Mucosa of rectum (tissue), 2 donors: ENCODE measurements at regions not wholly inside any gene's neighbourhood (a gene's known extent, or its start where the extent isn't known, plus 50 kb on each side); places are given as distances from the start of the nearest gene placed in this dataset.

Source experiments
- H3K27ac ChIP-seq, 2 donors: one replicate each; pipeline ENCODE4 v1.7.0; 2013; ENCODE audit warnings: inconsistent platforms in 2 of 2, low read depth in 2 of 2, low read length in 2 of 2
- H3K27me3 ChIP-seq, 2 donors: one replicate each; pipeline ENCODE4 v1.7.0; 2013; ENCODE audit warnings: low read length in 2 of 2; ENCODE audit not compliant: control insufficient read depth in 2 of 2, insufficient read depth in 2 of 2
- H3K36me3 ChIP-seq, 2 donors: one replicate each; pipeline ENCODE4 v1.7.0; 2013; ENCODE audit warnings: low read length in 2 of 2; ENCODE audit not compliant: control insufficient read depth in 2 of 2, insufficient read depth in 2 of 2
- H3K4me1 ChIP-seq, 2 donors: one replicate each; pipeline ENCODE4 v1.7.0; 2013; ENCODE audit warnings: low read length in 2 of 2, mild to moderate bottlenecking in 1 of 2; ENCODE audit not compliant: control insufficient read depth in 2 of 2, insufficient read depth in 2 of 2
- H3K4me3 ChIP-seq, 2 donors: one replicate each; pipeline ENCODE4 v1.7.0; 2013; ENCODE audit warnings: low read length in 2 of 2
- H3K9ac ChIP-seq, 2 donors: one replicate each; pipeline ENCODE4 v1.7.0; 2013; ENCODE audit warnings: low read length in 2 of 2, low read depth in 1 of 2, mild to moderate bottlenecking in 1 of 2
- H3K9me3 ChIP-seq, 2 donors: one replicate each; pipeline ENCODE4 v1.7.0; 2013; ENCODE audit warnings: low read length in 2 of 2; ENCODE audit not compliant: control insufficient read depth in 2 of 2
- donor health status: healthy.
- donor health status: Normal muscosa, but diverticular disease.

DNA sequence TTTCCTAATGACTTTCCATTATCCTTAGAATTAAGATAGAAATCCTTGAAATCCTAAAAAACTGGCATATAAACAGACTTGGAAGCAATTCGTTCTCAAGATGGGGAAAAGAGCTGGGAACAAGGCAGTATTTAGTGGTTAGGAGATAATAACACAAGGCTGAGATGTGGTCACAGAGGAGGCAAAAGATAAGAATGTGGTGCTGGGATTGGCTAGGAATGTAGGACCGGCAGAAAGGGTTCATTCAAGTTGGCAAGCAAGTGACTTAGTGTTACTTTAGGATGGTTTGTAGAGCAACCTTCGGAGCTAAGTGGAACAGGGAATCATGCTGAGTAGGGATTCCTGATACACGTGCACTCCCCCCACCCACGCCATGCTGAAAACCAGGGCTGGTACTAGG, 121.9 kb upstream of the RPS6KA3 start:
- H3K36me3 ChIP-seq: no peaks in the 10 kb centered on the region
- no peaks in the 10 kb centered on the region for H3K9me3 ChIP-seq
- H3K27ac ChIP-seq: no peak overlapping the region
- H3K27me3 ChIP-seq: no peaks in the 10 kb centered on the region
- no peak overlapping the region for H3K9ac ChIP-seq
- H3K4me3 ChIP-seq: no peak overlapping the region
- H3K4me1 ChIP-seq: no peaks in the 10 kb centered on the region

GRCh38 chrX:20383477-20383876, 116.8 kb upstream of the RPS6KA3 start:
- Histone ChIP-seq H3K27me3 (peaks cover 3% of the 10 kb centered on the region in 2 donors), H3K9me3 (no peaks in the 10 kb centered on the region), H3K4me3 (no peak overlapping the region), H3K27ac (no peak overlapping the region), H3K36me3 (no peaks in the 10 kb centered on the region), H3K9ac (no peak overlapping the region), H3K4me1 (no peaks in the 10 kb centered on the region)

DNA sequence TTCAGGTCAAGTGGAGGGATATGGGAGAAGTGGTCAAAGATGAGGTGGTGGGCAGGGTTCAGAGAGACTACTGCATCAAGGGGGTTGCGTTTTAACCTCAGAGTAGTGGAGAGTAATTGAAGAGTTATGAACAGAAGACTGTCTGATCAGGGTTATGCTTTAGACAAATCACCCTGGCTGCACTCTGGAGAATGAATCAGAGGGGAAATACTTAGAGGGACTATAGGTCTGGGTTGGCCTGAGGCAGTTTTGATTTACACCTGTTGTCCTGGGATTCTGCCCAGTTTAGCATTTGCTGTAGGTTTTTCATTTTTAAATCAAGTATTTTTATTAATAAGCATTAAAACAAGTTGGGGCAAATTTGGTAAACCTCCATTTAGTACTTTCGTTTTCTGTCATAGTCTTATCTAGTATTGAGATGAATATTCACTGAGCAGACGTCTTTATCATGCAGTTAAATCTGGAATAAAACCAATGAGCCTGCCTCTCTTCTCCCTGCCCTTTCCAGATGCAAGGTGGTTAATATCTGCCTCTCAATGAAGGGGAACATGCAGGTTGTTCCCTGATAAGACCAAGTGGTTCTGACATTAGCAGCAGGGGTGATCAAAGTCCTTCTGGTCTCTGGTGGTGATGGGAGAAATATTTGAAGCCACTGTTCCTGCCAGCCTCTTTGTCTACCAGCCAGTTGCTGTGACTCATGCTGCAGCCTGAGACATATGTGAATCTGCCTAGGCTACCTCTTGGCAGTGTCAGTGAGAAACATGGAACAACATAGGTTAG, 116.0 kb upstream of the RPS6KA3 start:
- Histone ChIP-seq H3K36me3 (no peaks in the 10 kb centered on the region), H3K27me3 (peaks cover 3% of the 10 kb centered on the region in 2 donors), H3K27ac (no peak overlapping the region), H3K9me3 (no peaks in the 10 kb centered on the region), H3K4me1 (peaks cover 0 to 3% of the 10 kb centered on the region in 2 donors), H3K4me3 (no peak overlapping the region), H3K9ac (no peak overlapping the region)

- Histone ChIP-seq H3K27ac (no peak overlapping the region), H3K9me3 (no peaks in the 10 kb centered on the region), H3K4me3 (no peak overlapping the region), H3K4me1 (peaks cover 0 to 3% of the 10 kb centered on the region in 2 donors), H3K9ac (no peak overlapping the region), H3K36me3 (no peaks in the 10 kb centered on the region), H3K27me3 (peaks cover 3% of the 10 kb centered on the region in 2 donors)
Measured at GRCh38 chrX:20382082-20382481, 115.4 kb upstream of the RPS6KA3 start.

DNA sequence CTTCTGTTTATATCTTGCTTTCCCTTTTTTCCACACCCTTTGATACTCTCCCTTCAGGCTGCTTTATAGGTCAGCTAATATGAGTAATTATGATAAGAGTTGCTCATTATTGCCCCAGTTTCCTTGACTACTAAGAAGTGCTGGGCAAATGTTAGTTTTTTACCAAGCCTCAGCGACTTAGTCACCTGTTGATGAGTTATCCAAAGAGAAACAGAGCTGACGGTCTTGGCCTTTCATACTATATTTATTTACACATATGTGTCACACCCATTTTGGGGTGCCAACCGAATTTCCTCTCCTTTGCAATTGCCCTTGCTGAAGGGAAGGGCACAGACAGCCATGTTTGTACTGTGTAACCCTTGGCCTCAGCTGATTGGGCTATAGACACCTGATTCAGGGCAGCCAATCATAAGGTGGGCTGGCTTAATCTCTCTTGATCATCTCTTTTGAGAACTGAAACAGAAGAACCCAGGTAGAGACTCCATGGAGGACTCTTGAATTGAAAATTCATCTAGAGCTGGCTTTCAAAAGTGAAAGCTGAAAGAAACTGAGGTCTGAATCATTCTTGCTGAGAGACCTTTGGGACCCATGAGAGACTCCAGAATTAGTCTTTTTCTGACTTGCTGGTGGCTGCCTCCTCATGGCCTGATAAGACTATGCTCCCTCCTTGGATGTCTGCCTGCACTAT, 111.7 kb upstream of the RPS6KA3 start:
- Histone ChIP-seq H3K4me1 (peaks cover 0 to 3% of the 10 kb centered on the region in 2 donors), H3K4me3 (no peak overlapping the region), H3K9ac (no peak overlapping the region), H3K27me3 (peaks cover 3% of the 10 kb centered on the region in 2 donors), H3K9me3 (no peaks in the 10 kb centered on the region), H3K27ac (peak overlapping the region; percentile 35 to 63), H3K36me3 (no peaks in the 10 kb centered on the region)

- Histone ChIP-seq H3K4me1 (peaks cover 0 to 3% of the 10 kb centered on the region in 2 donors), H3K4me3 (no peak overlapping the region), H3K27me3 (no peaks in the 10 kb centered on the region), H3K27ac (peak overlapping the region; percentile 31 to 48), H3K9me3 (no peaks in the 10 kb centered on the region), H3K9ac (no peak overlapping the region), H3K36me3 (no peaks in the 10 kb centered on the region)
Measured at GRCh38 chrX:20374900-20375438, 108.3 kb upstream of the RPS6KA3 start.

DNA sequence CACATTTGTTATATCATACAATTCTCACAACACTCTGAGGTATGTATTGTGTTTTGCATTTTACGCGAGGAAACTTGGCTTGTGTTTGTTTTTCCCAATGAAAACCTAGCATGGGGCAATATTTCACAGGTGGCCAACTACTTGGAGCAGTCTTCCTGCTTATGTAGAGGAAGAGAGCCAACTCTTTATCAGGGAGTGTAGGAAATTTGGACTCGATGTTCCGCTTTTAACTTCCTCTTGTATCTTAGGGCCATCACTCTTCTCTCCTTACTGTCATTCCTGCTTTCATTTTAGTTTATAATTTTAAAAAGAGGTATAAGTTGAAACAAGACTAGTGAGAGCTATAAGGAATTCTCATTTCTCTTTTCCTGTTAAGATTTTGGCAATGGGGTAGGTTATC, 107.7 kb upstream of the RPS6KA3 start:
- Histone ChIP-seq H3K9ac (no peak overlapping the region), H3K4me3 (no peak overlapping the region), H3K27ac (no peak overlapping the region), H3K36me3 (no peaks in the 10 kb centered on the region), H3K9me3 (no peaks in the 10 kb centered on the region), H3K4me1 (peaks cover 0 to 3% of the 10 kb centered on the region in 2 donors), H3K27me3 (no peaks in the 10 kb centered on the region)

- Histone ChIP-seq H3K9me3 (no peaks in the 10 kb centered on the region), H3K9ac (no peak overlapping the region), H3K36me3 (no peaks in the 10 kb centered on the region), H3K4me3 (no peak overlapping the region), H3K4me1 (peaks cover 0 to 2% of the 10 kb centered on the region in 2 donors), H3K27ac (no peak overlapping the region), H3K27me3 (no peaks in the 10 kb centered on the region)
Measured at GRCh38 chrX:20373063-20373462, 106.4 kb upstream of the RPS6KA3 start.

- Histone ChIP-seq H3K4me3 (no peak overlapping the region), H3K36me3 (no peaks in the 10 kb centered on the region), H3K27me3 (no peaks in the 10 kb centered on the region), H3K27ac (no peak overlapping the region), H3K9me3 (no peaks in the 10 kb centered on the region), H3K4me1 (no peaks in the 10 kb centered on the region), H3K9ac (no peak overlapping the region)
Measured at GRCh38 chrX:20372533-20372932, 105.8 kb upstream of the RPS6KA3 start.

GRCh38 chrX:20369468-20369867, 102.8 kb upstream of the RPS6KA3 start:
- Histone ChIP-seq H3K9ac (no peak overlapping the region), H3K27me3 (no peaks in the 10 kb centered on the region), H3K4me1 (no peaks in the 10 kb centered on the region), H3K4me3 (no peak overlapping the region), H3K36me3 (no peaks in the 10 kb centered on the region), H3K27ac (no peak overlapping the region), H3K9me3 (no peaks in the 10 kb centered on the region)
